ENCODE measurements at regions not wholly inside any gene's neighbourhood (a gene's known extent, or its start where the extent isn't known, plus 50 kb on each side); places are given as distances from the start of the nearest gene placed in this dataset.
A peak's percentile ranks its signal among the peaks of the same experiment; 100 is the strongest.
"Not testable (repeated sequence)": the region's sequence is repeated elsewhere in the genome, so short reads cannot be mapped to it uniquely, and the experiment has no call there.

GRCh38 chr11:103585401-103585800 is 451.0 kb upstream of the DDI1 start:
- DNase-seq (ENCODE audit: low read depth) = no peak

GRCh38 chr11:103585911-103586310 is 450.5 kb upstream of the DDI1 start:
- no peak for DNase-seq (ENCODE audit: low read depth)

GRCh38 chr11:103586756-103587155 is 449.7 kb upstream of the DDI1 start:
- DNase-seq (ENCODE audit: low read depth) = no peak

- no peak for DNase-seq (ENCODE audit: low read depth)
Observed at GRCh38 chr11:103587901-103588788, 448.3 kb upstream of the DDI1 start.

- DNase-seq (ENCODE audit: low read depth) = no peak
Observed at GRCh38 chr11:103591554-103591953, 444.9 kb upstream of the DDI1 start.

GRCh38 chr11:103594283-103594682 is 442.2 kb upstream of the DDI1 start:
- no peak for DNase-seq (ENCODE audit: low read depth)

GRCh38 chr11:103596315-103596714 is 440.1 kb upstream of the DDI1 start:
- no peak for DNase-seq (ENCODE audit: low read depth)

GRCh38 chr11:103601225-103601846 is 435.1 kb upstream of the DDI1 start:
- no peak for DNase-seq (ENCODE audit: low read depth)

GRCh38 chr11:103602840-103603239 is 433.6 kb upstream of the DDI1 start:
- no peak for DNase-seq (ENCODE audit: low read depth)

GRCh38 chr11:103604310-103604709 is 432.1 kb upstream of the DDI1 start:
- DNase-seq (ENCODE audit: low read depth) = no peak

- DNase-seq (ENCODE audit: low read depth) = no peak
Observed at GRCh38 chr11:103608566-103608965, 427.9 kb upstream of the DDI1 start.

GRCh38 chr11:103609117-103610066 is 427.0 kb upstream of the DDI1 start:
- DNase-seq (ENCODE audit: low read depth) = peak; percentile 82

GRCh38 chr11:103610435-103610834 is 426.0 kb upstream of the DDI1 start:
- no peak for DNase-seq (ENCODE audit: low read depth)

- not testable (repeated sequence) for DNase-seq (ENCODE audit: low read depth)
Observed at GRCh38 chr11:103611526-103612260, 424.7 kb upstream of the DDI1 start.

- not testable (repeated sequence) for DNase-seq (ENCODE audit: low read depth)
Observed at GRCh38 chr11:103612451-103612850, 424.0 kb upstream of the DDI1 start.

GRCh38 chr11:103616586-103616985 is 419.9 kb upstream of the DDI1 start:
- DNase-seq (ENCODE audit: low read depth) = not testable (repeated sequence)

GRCh38 chr11:103618528-103618927 is 417.9 kb upstream of the DDI1 start:
- DNase-seq (ENCODE audit: low read depth) = no peak

- DNase-seq (ENCODE audit: low read depth) = no peak
Observed at GRCh38 chr11:103619480-103619879, 417.0 kb upstream of the DDI1 start.

- no peak for DNase-seq (ENCODE audit: low read depth)
Observed at GRCh38 chr11:103619938-103620337, 416.5 kb upstream of the DDI1 start.

- no peak for DNase-seq (ENCODE audit: low read depth)
Observed at GRCh38 chr11:103622296-103622695, 414.1 kb upstream of the DDI1 start.

- no peak for DNase-seq (ENCODE audit: low read depth)
Observed at GRCh38 chr11:103623933-103624332, 412.5 kb upstream of the DDI1 start.

Data from HS-5 (cell line).